ENCODE measurements at regions not wholly inside any gene's neighbourhood (a gene's known extent, or its start where the extent isn't known, plus 50 kb on each side); places are given as distances from the start of the nearest gene placed in this dataset.

DNA sequence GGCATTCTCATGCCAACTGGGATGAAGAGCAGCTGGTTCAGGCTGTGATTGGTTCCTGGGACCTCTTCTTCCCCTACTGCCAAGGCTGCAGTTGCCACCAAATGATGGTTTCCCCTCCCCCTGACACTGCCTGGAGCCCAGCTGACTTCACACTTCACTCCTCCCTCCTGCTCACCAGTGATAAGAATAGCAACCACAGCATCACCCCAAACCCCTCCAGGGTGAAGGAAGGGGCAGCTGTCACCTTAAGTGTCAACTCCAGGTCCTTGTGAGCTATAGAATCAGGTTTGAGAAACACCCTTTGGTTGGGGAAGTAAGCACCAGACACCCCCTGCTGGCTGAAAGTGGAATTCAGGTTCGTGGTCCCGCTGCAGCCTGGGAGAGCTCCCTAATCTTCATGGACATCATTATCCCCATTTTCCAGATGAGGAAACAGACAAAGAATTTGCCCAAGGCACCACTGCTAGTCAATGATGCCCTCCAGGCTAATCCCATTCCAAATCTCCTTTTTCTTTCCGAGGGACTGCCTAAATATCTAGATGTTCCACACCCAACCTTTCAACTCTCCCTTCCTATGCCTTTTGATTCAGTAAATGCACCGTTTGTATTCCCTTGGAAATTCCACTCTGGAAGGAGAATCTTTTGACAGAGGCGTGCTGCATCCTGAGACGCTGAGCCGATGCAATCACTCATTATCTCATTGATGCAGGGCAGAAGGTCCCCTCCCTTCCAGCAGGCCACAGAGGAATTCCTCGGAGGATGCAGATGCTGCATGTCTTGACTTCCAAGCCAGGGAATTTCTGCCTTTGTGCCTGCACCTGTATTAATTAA, 50.6 kb upstream of the UQCRFS1 start:
- peak; percentile 42 to 68 (median 62) for DNase-seq

DNA sequence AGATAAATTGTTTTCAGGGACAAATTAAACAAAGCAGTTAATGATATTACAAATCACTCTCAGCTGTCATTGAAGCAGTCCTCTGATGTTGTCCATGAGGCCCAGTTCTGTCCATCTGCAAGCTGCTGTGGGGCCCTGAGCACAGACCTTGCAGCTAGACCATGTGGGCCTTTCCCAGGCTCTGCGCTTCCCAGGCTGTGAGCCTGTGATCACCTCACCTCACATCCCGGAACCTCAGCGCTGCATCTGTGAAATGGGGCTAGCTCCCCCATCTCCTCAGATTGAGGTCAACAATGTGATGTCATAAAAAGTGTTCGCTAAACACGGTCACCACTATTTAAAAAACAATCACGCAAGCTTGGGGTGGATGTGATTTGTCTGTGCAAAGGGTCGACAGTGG, 51.9 kb upstream of the UQCRFS1 start:
- DNase-seq: no peak

DNA sequence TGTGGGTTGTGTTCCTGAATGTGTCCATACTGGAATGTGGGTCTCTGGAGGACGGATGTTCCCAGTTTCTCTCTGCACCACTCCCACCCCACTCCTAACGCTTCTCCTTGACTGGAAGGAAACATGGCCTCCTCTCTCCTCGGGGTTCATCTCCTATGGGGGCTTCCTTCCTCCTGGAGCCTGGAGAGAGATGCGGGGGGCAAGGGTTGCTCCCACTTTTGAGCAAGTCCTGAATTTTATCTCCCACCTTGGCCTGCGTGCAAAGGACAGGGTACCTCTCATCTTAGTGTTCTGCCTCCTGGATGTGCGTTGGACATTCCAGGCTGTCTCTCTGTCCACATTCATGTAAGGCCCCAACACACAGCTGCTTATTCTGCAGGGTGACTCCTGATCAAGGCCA, 52.5 kb upstream of the UQCRFS1 start:
- DNase-seq: no peak

DNA sequence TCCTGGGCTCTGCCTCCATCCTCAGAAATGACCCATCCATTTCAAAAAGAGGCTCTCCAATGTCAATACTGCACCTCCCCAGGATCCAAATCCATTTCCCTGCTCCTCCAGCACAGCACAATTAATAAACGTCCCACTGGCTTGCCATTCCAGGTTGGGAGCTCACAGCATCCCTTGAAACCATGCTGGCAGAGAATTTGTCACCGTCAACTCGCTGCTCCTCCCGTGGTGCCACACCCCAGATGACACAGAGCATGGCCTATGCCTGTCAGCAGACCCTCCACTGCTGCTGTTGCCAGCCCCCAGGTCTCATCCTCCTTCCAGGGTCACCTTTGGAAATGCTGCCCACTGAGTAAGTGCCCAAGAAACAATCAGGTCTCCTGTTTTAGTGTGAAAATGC, 53.0 kb upstream of the UQCRFS1 start:
- DNase-seq: no peak

DNA sequence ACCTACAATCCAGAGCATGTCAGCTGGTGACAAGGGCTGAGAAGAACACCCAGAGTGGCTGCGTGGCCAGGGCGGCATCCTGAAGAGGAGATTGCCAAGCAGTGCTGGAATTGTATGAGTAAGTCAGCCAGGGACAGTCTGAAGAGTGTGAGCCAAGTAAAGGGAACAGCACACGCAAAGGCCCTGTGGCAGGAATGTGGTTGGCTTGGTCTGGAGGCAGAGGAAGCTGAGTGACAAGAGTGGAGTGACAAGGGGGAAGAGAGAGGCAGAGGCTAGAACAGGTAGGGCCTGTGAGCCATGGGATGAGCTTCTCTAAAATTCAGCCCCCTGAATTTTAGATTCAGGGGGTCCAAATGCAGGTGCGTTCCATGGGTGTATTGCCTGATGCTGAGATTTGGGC, 53.7 kb upstream of the UQCRFS1 start:
- DNase-seq: no peak

DNA sequence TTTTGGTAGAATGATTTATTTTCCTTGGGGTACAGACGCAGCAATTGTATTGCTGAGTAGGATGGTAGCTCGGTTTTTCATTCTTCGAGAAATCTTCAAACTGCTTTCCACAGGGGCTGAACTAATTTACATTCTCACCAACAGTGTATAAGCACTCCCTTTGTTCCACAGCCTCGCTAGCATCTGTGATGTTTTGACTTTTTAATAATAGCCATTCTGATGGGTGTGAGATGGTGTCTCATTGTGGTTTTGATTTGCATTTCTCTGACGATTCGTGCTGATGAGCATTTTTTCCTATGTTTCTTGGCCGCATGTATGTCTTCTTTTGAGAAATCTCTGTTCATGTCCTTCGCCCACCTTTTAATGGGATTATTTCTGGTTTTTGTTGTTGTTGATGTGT, 54.8 kb upstream of the UQCRFS1 start:
- DNase-seq: no peak

DNA sequence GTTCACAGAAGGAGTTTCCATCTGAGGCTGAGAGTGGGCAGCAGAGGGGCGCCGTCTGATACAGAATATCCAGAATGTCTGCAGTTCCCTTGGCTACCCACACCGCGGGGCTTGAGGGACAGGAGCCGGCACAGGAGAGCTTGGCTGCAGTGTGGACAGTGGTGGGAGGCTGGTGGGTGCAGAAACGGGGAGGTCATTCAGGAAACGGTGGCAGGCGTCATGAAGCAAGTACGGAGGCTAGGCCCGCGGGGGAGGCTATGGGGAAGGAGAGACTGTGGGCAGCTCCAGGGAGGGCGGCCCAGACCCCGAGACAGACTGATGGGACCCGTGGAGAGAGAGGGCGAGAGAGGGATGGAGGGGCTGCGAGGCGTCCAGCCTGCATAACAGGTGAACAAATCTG, 55.2 kb upstream of the UQCRFS1 start:
- DNase-seq: no peak

DNA sequence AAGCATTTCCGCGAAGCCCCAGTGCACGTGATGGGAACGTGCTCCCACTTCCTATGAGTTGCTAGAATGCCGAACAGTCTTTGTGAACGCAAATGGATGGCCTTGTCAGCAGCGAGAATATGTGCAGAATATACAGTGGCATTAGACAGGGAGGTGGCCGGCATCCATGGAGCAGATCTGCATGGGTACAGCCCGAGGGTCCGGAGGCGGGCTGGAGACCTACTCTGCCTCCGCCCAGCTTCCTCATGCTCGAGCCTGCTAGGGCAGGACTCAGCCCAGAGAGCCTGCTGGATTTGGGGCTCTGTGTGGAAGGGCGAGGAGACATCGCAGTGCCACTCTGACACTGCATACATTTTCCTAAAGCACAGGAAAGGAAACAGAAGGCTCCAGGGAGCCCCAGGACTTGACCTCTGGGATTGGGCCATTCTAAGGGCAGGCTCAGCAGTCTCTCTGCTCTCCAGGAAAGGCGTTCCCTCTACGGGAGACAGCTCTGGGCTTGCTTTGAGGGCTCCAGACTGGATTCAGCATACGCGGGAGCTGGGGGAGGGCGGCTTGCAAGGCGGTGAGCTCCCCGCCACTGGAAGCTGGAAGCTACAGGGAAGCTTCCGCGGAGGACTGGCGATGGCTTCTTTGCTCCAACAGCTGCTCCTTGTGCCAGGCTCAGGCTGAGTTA, 55.9 kb upstream of the UQCRFS1 start:
- DNase-seq: no peak

DNA sequence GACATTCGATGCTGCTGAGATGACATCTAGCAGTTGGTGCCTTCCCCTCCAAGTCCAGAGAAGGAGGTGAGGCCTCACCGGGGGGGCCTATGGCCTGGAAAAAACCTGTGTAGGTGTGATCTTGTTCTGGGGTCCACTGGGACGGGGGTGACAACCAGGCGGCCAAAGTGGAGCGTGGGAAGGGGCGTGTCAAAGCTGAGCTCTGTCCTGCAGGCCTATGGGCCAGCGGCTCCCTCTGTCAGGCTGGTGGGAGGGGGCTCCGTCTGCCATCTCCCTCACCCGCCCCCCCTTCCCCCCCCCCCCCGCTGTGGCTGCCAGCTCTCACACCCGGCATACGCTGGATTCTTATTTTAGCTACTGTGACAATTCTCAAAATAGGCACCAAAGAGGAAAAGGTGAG, 56.7 kb upstream of the UQCRFS1 start:
- no peak for DNase-seq

DNA sequence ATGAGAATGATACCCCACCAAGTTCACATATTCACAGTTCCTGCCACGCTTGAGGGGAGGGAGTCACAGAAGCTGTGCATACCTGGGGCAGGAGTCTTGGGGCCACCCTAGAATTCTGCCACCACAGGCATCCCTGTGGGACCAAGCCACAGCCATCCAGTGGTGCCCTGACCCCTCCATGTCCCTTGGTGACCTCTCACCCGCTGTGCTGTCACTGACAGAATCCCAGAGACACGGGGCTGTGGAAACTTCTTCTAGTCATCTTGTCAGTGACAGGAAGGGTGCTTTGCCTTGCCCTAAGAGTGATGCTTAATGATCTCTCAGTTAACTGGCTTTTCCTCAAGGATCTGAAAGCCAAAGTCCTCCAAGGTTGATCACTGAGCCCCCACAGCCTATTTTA, 58.4 kb upstream of the UQCRFS1 start:
- DNase-seq: no peak

DNA sequence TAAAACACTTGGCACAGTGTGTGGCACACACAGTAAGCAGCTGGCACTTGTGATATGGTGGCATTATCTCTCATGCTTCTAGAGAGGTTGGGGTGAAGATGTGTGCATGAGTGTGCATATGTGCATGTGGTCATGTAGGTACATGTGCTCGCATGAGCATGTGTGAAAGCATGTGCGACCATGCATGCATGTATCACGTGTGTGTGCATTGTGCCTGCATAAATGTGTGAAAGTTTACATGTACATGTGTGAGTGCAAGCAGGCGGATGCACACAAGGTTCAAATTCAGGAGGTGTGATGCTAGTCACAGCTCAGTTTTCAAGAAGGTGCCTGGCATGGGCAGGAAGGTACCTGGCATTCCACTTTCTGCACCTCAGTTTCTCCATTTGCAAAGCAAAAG, 59.0 kb upstream of the UQCRFS1 start:
- DNase-seq: no peak

DNA sequence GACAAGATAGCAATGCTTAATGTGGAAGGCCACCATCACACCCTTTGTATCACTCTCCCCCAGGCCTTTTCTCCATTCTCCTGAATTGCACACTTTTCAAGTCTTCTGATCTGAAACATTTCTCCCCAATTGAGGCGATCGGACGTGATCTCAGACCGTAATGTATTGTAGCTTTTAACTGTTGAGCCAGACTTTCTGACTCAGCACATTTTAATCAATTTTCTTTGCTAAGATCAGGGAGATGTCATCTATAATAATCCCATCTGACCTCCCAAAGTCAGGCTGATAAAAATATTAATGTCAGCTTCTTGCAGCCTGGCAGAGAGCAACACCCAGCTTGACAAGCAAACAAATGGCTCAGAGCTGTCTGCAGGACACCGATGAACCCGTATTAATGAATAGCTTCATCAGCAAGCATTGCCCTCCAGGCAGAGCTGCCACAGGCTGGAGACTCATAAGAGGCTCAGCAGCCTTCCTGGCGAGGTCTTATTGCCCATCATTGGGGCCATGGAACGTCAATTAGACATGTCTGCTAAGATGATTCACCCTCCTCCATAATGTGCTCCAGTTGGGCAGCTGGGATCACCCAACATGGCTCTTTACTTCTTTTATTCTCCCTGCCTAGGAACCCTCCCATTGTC, 60.2 kb upstream of the UQCRFS1 start:
- no peak for DNase-seq

DNA sequence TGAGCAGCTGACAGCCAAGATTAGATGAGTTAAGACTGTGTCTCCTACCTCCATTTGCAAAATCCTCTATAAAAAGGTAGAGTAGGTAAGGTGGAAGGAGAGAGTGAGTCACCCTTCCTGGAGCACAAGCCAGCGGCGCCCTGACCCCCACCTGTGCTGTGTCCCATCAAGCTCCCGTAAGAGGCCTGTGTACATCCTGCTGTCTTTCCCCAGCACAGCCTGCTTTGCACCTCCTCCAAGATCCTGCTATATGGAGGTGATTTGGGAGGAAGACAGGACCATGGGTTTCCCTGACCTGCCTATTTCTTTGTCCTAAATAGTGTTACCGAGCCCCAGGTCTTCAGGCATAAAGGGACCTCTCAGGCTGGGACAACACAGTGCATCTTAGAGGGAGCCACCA, 62.3 kb upstream of the UQCRFS1 start:
- DNase-seq: no peak

DNA sequence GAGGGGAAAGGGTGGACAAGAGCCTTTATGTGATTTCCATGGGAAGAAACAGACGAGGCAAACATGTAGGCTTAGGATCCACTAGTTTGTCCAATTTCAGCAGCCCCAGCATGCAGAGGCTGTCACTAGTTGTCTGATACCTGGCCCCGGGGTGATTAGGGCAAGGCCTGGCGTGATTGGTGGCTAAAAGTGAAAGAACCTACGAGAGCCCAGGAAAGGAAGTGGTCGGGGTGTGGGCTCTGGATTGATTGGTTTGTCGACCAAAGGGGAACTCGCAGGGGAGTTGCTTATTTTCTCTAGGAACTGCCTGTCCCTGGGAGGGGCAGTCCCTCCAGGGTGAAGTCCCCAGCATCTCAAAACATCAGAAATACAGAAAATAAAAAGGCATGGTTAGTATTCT, 64.2 kb upstream of the UQCRFS1 start:
- DNase-seq: peak in 2 of 4 experiments; percentile 9 to 30

DNA sequence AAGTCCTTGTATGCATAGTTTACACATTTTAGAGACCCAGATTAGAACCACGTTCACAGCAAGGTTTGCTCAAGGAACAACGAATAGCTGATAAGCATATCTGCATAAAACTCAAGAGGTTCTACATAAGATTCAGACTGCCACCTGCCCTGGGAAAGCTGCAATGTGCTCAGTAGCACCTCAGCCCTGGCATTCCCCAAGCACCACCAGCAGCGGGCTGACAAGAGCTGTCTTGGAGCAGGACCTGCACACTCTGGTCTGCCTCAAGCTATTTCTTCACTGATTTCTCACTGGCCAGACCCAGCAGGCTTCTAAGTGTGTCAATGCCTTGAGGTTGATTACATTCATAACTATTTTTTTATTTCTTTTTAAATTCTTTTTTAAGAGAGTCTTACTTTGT, 65.8 kb upstream of the UQCRFS1 start:
- DNase-seq: no peak

DNA sequence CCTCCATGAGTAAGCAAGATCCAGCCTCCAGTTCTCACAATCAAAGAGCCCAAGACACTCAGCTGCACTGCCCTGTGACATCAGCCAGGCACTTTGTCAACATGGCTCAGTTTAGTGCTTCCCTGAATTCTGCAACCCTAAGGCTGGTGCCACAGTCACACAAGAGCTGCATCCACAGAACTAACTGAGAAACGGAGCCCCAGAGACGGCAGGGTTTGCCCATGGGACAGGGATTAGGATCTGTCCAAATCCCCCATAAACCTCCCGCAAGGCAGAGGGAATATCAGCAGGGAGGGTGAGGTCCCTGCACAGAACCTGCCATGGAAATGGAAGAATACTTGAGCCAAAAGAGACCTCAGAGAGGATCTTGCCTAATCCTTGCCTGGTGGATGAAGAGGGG, 70.4 kb upstream of the UQCRFS1 start:
- no peak for DNase-seq

DNA sequence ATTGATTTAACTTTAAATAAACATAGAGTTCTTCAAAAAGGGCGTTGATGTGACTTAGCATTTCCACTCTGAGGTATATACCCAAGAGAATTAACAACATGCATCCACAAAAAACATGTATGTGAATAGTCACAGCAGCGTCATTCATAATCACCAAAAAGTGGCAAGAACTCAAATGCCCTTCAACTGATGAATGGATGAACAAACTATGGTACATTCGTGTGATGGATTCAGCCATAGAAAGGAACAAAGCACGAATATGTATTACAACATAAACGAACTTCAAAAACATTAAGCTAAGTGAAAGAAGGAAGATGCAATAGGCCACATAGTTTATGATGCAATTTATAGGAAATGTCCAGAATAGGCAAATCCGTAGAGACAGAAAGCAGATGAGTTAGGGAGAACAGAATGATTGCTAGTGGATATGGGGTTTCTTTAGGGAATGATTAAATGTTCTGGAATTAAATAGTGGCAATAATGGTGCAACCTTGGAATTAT, 72.3 kb upstream of the UQCRFS1 start:
- no peak for DNase-seq

DNA sequence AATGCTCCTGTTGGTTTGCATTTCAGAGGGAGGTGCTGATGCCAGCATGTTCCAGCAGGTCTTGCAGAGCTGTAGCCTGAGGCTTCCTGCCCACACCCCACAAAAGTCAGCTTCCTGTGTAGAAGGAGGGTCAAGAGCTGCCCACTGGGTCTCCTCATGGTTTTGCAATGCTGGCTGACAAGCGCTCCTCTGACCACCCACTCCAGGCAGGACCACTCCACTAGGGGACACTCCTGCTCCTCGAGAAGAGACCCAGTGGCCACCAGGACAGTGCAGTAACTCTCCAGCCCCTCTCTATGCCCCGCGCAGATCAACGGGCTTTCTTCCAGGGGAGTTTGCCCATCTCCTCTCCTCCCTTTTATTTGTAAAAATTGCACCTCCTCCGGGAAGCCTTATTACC, 72.9 kb upstream of the UQCRFS1 start:
- no peak for DNase-seq

DNA sequence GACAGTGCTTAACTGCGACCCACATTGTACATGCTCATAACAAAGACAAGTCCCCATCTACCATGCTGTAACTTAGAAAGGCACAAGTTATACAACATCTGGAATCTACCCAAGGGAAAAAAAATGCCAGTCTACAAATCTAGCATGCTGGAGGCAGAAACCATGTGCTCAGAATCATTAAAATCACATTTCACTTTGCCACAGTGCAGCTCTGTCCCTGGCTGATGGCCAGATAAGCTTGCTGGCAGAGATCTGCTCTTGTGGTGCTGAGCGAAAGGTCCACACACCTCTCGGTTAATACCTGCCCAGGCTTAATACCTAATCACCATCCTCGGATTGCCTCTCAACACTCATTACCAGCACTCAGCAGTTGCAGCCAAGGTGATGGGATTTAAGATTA, 74.1 kb upstream of the UQCRFS1 start:
- DNase-seq: no peak

DNA sequence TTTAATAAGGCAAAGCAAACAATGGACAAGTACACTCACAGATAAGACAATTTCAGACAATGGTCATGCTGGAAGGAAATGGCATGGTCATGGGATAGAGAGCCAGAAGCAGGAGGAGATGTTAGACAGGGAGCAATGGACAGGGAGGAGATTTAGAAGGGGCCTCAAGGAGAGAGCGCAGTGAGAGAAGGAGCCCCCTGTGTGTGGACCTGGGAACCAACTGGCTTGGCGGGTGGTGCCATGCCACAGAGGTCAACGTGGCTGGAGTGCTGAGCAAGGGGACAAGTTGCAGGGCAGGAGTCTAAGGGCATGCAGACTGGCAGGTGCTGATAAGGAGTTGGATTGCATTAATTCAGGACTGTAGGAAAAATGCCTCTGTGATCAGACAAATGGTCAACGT, 75.3 kb upstream of the UQCRFS1 start:
- no peak for DNase-seq

DNA sequence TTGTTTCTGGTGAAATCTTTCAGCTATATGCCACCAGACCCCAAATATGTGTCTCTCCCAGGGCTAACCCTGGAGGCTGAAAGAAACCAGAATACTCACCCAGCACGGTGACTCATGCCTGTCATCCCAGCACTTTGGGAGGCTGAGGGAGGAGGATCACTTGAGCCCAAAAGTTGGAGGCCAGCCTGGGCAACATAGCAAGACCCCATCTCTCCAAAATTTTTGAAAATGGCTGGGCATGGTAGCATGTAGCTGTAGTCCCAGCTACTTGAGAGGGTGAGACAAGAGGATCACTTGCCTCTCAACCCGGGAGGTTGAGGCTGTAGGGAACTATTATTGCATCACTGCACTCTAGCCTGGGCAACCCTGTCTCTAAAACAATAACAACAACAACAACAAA, 76.1 kb upstream of the UQCRFS1 start:
- DNase-seq: no peak

DNA sequence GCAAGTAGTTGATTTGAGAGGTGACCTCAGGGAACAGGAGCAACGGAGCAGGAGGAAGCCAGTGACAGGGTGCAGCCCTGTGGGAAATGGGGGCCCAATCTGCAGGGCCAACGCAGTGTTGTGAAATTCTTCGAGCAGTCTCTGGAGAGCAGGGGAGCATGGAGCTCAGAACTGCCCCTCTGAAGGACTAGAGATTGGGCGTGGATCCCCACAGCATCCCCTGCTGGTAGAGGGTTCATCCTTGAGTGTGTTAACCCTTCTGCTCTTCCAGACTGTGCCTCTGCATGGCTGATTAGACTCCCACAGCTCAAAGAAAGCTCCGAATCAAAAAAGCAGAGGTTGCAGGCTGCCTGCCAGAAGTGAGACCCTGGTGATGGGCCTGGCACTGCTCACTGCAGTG, 77.9 kb upstream of the UQCRFS1 start:
- DNase-seq: no peak

DNA sequence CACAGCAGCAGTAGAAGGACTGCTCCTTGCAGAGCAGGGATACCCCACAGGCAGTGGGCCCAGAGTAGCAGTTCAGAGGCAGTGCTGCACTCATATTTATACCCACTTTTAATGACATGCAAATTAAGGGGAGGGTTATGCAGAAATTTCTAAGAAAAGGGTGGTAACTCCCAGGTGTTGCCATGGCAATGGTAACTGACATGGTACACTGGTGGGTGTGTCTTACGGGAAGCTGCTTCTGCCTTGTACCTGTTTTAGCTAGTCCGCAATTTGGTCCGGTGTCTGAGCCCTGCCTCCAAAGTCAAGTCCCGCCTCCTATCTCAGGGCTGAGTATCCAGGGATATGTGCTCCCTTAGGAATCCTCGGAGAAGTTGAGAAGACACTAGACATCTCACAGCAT, 79.2 kb upstream of the UQCRFS1 start:
- DNase-seq: no peak

DNA sequence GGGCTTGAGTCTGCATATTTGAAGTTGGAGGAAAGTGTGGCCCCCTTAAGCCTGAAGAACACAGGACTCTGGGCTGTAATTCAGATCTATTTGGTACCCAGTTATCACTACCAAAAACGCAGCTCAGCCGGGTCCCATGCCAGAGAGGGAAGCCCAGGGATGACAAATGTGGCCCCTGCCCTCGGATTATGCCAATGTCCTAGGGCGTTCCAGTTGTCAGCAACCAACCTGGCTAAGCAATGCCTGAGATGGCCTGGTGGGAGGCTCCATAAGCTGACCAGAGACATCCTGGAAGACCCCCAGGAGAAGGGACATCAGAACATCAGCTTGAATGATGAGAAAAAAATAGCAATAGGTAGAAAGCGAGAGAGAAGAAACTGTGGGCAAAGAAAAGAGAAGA, 79.6 kb upstream of the UQCRFS1 start:
- no peak for DNase-seq
